ENCODE measurements at regions not wholly inside any gene's neighbourhood (a gene's known extent, or its start where the extent isn't known, plus 50 kb on each side); places are given as distances from the start of the nearest gene placed in this dataset.

- TF ChIP-seq ZFX (IDR thresholded peaks at IDR 0.05; ENCODE audit: borderline replicate concordance): no peak
- no peak for TF ChIP-seq CTCF (IDR thresholded peaks at IDR 0.05)
- no peak overlapping the region for H3K27ac ChIP-seq
Observed at GRCh38 chr13:37395544-37395943, 203.0 kb downstream of the POSTN start.

GRCh38 chr13:37392389-37392788 lies 206.2 kb downstream of the POSTN start:
- no peak for TF ChIP-seq CTCF (IDR thresholded peaks at IDR 0.05)
- TF ChIP-seq ZFX (IDR thresholded peaks at IDR 0.05; ENCODE audit: borderline replicate concordance): no peak
- no peak overlapping the region for H3K27ac ChIP-seq

DNA sequence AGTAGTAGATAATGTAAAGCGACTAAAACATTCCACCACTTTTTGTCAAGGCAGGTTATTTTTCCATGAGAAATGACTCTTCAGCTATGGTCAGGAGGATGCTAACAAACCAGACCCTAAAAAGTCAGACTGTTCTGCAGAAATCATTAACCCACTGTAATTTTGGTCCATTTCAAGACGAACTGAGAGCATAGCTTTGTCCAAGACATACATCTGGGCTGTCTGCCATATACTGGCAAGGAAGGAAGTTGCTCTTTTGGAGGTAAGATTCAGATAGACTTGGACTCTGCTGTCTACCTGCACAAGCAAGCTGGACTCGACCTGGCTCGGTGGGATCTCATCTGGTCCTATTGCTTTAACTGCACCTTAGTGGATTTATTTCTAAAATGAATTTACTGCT lies 207.8 kb downstream of the POSTN start:
- no peak overlapping the region for H3K27ac ChIP-seq
- TF ChIP-seq ZFX (IDR thresholded peaks at IDR 0.05; ENCODE audit: borderline replicate concordance): no peak
- no peak for TF ChIP-seq CTCF (IDR thresholded peaks at IDR 0.05)

DNA sequence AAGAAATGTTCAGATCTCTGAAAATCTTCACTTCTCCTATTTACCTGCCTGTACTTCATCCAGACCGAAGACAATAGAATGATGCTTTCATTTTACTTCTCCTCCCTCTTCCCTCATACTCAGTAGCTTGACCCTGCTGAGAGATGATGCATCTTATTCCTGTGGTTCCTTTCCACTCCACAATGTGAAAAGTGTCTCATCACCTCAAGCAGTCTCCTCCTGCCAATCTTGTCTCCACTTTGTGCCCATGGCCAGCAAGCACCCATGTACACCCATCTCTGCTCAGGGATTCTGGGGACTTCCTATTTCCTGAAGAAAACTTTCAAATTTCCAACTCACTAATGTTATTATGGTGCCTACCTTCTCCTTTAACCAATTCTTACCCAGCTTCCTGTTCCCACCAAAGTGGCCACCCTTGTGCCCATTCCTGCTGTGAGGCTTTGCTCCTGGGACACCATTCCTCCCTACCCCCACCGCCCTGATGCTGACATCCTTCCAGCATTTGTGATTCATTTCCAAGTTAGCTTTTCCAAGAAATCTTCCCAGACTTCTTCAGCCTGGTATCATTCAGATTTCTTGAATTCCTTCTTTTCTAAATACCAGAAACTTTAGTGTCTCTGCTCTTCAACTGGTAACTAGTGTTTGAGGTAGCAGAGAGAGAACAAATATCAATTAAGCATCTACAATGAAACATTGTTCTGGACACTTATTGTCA lies 212.5 kb downstream of the POSTN start:
- TF ChIP-seq CTCF (IDR thresholded peaks at IDR 0.05): no peak
- no peak for TF ChIP-seq ZFX (IDR thresholded peaks at IDR 0.05; ENCODE audit: borderline replicate concordance)
- no peak overlapping the region for H3K27ac ChIP-seq

DNA sequence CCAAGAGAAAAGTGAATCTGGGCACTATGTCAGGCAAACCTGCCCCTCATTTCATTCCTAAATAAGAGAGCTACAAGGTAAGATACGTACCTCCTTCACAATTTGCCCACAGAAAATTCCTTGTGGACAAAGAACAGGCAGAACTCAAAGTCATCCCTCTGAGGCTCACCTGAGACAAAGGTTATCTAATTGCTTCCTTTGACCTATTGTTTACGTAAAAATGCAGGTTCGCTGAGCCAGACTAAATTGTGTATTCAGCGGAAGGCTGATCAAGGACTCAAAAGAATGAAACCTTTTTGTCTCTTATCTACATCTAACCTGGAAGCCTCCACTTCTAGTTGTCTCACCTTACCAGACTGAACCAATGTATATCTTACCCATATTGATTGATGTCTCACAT lies 213.3 kb downstream of the POSTN start:
- TF ChIP-seq ZFX (IDR thresholded peaks at IDR 0.05; ENCODE audit: borderline replicate concordance): no peak
- no peak for TF ChIP-seq CTCF (IDR thresholded peaks at IDR 0.05)
- H3K27ac ChIP-seq: no peak overlapping the region

- H3K27ac ChIP-seq: no peak overlapping the region
- no peak for TF ChIP-seq CTCF (IDR thresholded peaks at IDR 0.05)
- no peak for TF ChIP-seq ZFX (IDR thresholded peaks at IDR 0.05; ENCODE audit: borderline replicate concordance)
Observed at GRCh38 chr13:37383856-37384370, 214.7 kb downstream of the POSTN start.

GRCh38 chr13:37383046-37383445 lies 215.5 kb downstream of the POSTN start:
- TF ChIP-seq ZFX (IDR thresholded peaks at IDR 0.05; ENCODE audit: borderline replicate concordance) (no peak), CTCF (IDR thresholded peaks at IDR 0.05) (no peak)
- H3K27ac ChIP-seq: no peak overlapping the region
